GM12872 (cell line): ENCODE measurements at regions not wholly inside any gene's neighbourhood (a gene's known extent, or its start where the extent isn't known, plus 50 kb on each side); places are given as distances from the start of the nearest gene placed in this dataset.

Source experiments
- TF ChIP-seq, protein P1 (sequence below): IDR thresholded peaks from 3 replicates; pipeline ENCODE4 v1.5.1; 2011; ENCODE audit warnings: low read depth, mild to moderate bottlenecking, low read length, moderate library complexity; ENCODE audit not compliant: insufficient read depth

DNA sequence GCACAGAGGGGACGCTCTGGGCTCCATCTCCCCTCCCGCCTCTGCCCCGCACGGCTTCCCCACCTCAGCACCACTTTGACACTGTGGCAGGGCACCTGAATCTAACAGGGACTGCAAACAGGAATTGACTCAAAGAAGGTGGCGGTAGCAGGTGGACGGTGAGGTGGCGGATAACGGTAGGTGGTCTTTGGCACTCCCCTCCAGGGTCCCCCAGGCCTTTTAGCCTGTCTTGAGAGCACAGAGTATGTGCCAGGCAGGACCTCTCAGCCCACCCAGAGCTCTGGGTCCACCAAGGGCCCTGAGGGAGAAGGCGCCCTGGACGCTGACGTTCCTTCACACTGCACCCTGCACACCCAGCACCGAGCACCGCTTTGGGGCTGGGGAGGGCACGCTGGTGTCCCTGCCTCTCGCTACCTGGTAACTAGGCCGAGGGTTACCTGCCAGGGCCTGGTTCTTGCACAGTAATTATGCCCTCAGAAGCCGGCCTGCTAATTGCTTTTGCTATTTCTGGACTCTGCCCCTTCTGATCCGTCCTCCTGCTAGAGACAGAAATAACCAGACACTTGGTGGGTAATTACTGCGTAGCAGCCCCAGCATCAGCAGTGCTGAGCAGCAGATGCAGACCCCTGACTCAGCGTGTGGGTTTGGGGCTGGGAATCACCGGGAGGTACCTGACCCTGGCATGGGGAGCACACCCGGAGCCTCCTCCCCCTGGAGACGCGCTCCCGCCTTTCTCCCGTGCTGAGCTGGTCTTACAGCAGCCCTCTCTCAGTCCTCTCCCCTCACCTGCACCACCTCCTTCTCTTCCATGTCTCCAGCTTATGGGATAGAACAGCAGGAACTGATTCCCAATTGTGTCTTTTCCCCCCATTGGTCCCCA is 103.3 kb upstream of the B3GAT1 start:
- TF ChIP-seq, protein P1, sequence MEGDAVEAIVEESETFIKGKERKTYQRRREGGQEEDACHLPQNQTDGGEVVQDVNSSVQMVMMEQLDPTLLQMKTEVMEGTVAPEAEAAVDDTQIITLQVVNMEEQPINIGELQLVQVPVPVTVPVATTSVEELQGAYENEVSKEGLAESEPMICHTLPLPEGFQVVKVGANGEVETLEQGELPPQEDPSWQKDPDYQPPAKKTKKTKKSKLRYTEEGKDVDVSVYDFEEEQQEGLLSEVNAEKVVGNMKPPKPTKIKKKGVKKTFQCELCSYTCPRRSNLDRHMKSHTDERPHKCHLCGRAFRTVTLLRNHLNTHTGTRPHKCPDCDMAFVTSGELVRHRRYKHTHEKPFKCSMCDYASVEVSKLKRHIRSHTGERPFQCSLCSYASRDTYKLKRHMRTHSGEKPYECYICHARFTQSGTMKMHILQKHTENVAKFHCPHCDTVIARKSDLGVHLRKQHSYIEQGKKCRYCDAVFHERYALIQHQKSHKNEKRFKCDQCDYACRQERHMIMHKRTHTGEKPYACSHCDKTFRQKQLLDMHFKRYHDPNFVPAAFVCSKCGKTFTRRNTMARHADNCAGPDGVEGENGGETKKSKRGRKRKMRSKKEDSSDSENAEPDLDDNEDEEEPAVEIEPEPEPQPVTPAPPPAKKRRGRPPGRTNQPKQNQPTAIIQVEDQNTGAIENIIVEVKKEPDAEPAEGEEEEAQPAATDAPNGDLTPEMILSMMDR: no peak

DNA sequence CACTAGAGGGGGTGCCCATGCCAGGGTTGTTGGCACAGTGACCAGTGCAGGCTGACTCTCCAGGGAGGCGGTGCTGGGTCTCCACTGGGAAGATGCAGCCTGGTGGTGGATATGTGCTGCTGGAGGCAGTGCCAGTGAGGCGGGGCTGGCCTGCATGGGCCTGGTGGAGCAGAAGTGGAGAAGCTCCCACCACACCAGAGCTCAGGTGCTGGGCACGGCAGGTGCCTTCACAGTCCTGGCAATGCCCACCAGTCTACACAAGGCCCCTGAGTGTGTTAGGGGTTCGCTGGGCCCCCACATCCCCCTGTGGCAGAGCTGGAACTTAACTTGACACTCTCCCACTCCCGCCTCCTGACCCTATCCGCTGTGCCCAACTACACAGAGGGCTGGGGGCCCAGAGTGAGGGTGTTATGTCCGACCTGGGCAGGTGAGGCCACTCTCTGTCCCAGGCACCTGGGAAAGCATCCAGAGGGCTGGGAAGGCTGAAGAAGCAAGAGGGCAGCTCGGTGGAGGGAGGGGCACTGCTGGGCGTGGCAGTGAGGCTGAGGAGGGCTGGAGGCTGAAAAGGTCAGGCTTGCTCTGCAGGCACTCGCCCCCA is 102.4 kb upstream of the B3GAT1 start:
- TF ChIP-seq, protein P1: no peak

DNA sequence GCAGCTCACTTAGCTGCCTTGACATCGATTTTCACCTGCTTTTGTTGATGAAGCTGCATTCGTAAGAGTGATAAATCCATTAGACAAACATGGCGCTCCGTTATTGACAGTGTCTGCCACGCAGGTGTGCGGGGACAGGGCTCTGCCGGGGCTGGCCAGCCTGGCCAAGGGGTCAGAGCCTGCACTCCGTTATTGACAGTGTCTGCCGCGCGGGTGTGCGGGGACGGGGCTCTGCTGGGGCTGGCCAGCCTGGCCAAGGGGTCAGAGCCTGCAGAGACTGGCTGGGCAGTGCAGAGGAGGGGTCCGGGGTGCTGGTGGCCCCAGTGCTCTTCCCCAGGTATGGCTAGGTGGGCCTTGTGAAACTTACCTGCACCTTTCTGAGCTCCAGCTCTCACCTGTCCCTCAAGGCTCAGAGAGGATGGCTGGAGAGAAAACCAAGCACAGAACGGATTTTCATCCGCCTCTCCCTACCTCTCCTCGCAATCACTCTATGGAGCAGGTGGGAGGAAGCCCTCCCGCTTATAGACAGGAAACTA is 101.6 kb upstream of the B3GAT1 start:
- TF ChIP-seq, protein P1: no peak

DNA sequence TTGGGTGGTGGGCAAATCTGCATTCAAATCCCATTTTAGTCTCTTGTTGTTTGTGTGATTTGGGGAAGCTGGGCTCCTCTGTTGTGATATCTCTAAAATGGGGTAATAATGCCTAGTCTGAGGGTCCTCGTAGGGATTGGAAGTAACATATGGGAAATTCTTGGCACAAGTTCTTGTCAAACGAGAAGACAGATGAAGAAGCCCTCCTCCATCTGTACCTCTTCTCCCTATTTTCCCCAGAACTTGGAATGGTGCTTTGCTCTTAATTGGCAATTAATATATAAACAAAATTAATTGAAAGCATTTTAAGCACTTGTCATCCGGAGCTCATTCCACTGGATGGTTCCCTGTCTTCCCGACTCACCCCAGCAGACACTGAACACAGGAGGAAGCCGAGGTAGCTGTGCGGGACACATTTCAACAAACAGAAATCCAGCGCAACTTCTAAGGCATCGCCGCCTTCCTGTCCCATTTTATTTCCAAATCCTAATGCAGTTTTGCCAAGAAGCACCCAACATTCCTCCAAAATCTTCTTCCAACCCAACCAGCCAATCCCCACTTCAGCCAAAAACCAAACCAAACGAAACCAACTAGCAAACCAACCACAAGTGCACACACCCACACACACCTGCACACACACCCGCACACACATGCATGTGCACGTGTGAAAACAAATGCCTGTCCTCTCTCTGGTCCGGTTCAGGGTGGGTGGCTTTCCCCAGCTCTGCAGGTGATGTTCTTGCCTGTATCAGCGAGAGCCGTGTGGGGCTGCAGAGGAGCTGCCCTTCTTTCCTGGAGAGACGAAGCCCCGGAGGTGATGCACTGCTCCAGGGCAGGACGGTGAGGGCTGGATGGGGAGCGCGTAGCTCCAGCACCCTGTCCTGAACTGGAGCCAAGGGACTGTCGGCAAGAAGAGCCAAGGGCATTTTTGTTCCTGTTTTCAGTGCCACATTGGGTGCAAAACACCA is 100.8 kb upstream of the B3GAT1 start:
- TF ChIP-seq, protein P1: no peak

DNA sequence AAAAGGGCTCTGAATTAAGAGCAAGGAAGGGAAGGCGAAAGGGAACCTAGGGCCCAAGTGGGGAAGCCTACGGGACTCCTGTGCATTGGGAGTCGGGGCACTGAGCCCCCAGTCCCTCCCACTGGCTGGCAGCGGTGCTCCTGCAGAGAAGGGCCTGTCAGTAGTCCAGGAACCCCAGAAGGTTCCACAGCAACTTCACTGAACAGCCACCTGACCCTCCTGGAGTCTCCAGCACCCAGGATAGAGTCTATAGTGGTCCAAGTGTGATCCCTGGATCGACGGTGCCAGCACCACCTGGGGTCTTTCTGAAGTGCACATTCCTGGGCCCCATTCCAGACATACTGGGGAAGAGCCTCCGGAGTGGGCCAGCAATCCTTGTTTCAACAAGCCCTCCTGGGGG is 100.0 kb upstream of the B3GAT1 start:
- TF ChIP-seq, protein P1: no peak

DNA sequence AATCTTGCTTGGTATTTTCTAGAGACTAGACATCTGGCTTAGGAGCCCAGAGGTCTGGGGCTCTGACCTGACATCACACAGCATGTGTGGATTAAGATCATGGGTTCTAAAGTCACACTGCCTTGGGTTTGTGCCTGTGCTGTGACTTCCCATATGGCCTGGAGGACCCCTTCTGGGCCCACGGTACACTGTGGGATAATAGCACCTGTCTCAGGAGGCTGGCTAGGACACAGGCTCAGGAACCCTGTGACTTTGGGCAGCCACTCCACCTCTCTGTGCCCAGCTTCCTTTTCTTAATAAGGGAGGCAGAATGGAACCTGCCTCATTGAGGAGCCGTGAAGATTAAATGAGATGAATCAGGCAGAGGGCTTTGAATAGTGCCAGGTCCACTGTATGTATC is 99.2 kb upstream of the B3GAT1 start:
- TF ChIP-seq, protein P1: no peak
